GM18520 (cell line): ENCODE measurements at regions not wholly inside any gene's neighbourhood (a gene's known extent, or its start where the extent isn't known, plus 50 kb on each side); places are given as distances from the start of the nearest gene placed in this dataset.

ENCODE experiments used
- ATAC-seq: cut with Tn5 transposase; IDR thresholded peaks from one replicate; pipeline ENCODE4 v1.9.1; 2021; ENCODE audit not compliant: unreplicated experiment

GRCh38 chr2:14219306-14219705 is 413.2 kb upstream of the LRATD1 start:
- ATAC-seq, result no peak

DNA sequence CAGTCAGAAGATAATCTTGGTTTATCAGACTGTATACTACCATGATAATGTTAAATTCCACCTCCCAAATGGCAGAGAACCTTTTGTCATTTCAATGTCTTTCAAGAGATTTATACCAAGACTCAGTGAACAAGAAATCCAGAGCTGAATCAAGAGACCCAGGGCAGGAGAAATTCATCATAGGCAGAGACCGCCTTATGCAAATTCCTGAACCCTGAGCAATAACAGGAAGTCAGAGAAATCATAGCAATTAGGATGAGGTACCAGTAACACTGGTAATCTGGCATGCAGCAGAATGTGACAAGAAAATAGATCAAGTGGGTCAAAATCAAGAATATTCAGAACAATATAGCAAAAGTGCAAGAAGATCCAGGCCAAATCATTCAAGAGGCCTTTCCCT is 412.4 kb upstream of the LRATD1 start:
- ATAC-seq, result no peak

GRCh38 chr2:14221466-14221865 is 411.1 kb upstream of the LRATD1 start:
- ATAC-seq, result no peak

DNA sequence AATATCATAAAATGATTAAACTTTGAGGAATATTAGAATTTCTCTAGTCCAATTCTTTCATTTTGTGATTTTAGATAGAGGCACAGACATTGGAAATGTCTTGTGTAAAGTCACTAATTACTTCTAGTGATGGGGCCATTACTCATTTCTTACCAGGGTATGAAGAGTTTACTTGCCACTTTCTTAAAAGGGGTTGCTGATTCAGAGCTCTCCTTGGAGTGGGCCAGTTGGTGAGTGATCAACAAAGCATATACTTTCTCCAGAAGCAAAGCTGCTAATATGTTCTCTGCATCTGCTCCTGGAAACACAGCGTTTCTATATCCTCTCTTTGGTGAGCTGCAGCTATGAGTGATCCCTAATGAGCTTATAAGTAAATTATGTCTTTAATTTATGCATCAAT is 408.9 kb upstream of the LRATD1 start:
- no peak for ATAC-seq

DNA sequence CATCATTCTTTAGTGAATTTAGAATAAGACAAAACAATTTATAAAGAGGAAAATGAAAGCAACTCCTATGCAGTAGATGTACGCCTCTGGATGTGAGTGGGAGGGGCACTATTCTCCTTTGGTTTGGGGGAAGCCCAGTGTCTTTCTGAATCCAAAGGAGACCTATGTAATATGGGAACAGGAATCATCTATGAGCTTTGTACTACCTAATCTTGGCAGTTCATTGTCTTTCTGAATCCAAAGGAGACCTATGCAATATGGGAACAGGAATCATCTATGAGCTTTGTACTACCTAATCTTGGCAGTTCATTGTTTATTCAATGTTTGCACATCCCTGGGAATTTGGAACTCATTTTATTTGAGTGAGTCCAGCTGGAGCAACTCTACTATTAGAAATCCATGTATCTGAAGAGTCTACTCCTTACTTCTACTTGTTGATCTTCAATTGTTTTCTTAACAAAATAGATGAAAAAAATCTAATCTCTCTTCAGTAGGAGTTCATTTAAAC is 401.1 kb upstream of the LRATD1 start:
- ATAC-seq, result no peak

GRCh38 chr2:14232217-14232616 is 400.3 kb upstream of the LRATD1 start:
- no peak for ATAC-seq

- ATAC-seq, result no peak
These were observed 397.6 kb upstream of the LRATD1 start for GRCh38 chr2:14234911-14235310.

GRCh38 chr2:14235667-14236066 is 396.9 kb upstream of the LRATD1 start:
- no peak for ATAC-seq

DNA sequence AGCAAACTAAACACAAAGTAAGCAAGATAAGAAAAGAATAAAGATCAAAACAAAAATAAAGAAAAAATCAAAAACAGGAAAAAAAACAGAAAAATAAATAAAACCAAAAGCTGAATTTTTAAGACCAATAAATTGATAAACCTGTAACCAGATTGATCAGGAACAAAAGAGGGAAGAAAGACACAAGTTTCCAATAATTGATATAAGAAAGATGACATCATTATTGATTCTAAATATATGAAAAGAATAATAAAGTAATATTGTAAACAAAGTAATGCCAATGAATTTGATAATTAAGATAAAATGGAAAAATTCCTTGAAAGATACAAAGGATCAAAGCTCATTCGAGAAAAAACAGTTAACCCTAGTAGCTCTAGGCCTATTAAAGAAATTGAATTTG is 394.6 kb upstream of the LRATD1 start:
- no peak for ATAC-seq

DNA sequence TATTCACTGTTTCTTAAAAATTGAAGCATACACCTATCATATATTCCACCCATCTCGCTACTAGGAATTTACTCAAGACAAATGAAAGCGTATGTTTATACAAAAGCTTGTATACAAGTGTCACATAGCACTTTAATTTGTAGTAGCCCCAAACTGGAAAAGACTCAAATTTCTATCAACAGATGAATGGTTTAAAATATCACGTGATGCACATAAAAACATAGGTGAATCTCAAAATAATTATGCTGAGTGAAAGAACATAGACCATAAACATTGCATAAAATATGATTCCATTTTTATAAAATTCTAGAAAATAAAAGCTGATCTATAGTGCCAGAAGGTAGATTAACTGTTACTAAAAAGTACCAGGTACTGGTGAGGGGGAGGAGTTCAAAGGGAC is 392.9 kb upstream of the LRATD1 start:
- ATAC-seq, result no peak

DNA sequence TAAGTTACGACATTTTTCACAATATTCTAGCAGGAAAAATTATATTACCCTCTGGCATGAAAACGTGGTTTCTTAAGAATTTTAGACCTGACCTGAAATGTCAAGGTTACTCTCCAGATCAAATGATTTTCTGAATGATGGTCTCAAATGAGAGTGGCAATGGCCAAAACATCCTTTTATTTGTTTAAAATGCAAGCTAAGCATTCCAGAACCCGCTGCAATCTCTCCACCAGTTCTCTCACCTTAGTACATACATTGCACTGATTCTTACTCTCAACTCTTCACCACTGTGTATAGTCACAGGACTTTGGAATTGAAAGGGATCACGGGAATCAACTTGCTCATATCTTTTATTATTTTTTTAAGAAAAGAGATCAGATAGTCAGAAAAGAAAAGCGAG is 391.6 kb upstream of the LRATD1 start:
- no peak for ATAC-seq

DNA sequence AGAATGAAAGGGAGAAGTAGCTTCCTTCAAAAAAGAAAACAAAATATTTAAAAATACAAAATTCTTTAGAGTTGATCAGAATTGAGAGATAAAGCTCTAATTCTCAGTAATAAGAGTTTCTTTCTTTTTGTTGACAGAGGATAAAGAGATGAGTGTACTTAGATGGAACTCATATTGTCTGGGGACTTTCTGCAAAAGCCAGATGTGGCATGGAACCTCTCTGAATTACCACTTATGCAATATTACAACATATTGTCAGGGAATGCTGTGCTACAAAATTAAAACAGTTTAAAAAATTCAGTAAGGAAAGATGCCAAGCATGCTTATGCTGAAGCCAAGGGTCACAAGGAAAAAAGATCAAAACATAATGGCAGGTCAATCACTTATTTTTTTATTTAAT is 386.6 kb upstream of the LRATD1 start:
- ATAC-seq, result no peak

DNA sequence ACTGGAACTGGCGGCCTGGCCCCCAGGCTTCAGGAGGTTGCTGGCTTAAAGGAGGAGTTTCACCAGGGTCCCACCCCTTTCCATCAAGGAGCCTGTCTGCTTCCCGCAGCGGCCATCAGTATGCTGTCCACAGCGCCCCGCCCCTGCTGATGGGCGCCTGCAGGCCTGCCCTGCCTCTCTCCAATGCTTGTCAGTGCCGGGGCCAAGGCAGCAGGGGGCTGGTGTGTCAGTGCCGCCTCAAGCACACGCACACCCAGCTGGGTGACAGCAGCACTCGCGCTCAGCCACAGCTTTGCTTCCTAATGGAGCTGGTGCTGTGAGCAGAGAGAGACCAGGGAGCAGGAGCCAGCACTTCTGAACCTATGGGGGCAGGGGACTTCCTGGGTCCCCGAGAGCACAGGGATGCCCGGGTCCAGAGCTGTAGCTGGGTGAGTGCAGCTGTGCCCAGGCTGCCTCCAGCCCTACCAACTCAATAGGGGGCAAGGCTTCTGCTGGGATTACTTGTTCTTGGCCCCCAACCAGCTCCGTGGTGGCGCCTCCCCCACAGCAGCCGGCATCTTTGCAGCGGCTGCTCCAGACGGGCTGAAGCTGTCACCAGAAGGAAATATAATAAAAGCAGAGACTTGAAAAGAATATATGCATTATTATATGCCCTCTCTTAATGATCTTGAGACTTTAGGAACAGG is 377.2 kb upstream of the LRATD1 start:
- ATAC-seq, result no peak

- ATAC-seq, result no peak
These were observed 375.6 kb upstream of the LRATD1 start for GRCh38 chr2:14256890-14257289.

DNA sequence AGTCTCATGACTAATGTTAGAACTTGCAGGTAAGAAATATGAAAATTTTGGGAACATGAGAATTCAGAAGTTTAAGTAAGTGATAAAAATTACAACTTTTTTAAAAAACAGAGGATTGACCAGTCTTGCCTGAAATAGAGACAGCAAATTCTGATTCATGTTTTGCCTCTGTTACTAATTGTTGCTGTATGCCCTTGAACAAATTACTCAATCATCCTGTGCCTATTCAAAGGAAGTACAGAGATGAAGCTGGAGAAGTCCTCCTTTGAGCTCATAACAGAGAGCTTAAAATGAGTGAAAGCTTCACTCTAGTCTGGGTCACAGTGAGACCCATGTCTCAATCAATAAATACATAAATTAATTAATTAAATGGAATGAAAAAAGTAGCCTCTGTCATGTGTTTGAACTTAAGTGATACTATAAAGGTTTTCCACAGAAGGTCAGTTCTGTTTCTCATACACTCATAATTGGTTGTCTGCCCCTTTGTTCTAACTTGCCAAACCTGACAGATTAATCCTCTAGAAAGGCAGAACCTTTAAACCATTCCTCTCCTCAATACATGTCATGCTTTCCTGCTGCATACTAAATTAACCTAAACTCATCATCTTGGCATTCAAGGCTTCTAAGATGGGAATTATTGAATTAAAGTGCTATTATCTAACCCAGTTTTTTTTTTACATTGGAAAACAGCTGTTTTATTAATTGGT is 374.6 kb upstream of the LRATD1 start:
- ATAC-seq, result no peak

- ATAC-seq, result no peak
These were observed 370.7 kb upstream of the LRATD1 start for GRCh38 chr2:14261771-14262170.

GRCh38 chr2:14263053-14263452 is 369.5 kb upstream of the LRATD1 start:
- no peak for ATAC-seq

DNA sequence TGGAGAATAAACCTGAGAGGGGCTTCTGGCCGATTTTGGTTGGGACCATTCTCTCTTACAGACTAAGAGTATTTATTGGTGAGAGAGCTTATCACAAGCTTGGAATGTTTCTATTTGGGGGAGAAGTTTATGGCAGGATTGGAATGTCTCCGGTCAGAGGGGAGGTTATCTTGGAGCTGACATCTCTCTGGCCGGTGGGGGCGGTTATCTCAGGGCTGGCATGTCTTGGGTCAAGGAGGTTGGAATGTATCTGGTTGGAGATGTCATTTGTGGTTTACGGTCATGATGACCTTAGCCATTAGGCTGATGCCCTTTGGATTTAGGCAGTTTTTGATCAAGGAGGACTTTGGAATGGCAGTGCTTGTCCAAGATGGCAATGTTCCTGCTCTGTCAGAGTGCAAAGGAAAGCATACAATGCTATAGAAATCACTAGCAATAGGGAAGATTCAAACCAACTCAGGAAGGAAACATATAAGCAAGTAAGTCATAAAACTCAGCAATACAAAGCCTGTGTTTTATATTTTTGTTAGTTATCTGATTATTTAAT is 362.4 kb upstream of the LRATD1 start:
- no peak for ATAC-seq

DNA sequence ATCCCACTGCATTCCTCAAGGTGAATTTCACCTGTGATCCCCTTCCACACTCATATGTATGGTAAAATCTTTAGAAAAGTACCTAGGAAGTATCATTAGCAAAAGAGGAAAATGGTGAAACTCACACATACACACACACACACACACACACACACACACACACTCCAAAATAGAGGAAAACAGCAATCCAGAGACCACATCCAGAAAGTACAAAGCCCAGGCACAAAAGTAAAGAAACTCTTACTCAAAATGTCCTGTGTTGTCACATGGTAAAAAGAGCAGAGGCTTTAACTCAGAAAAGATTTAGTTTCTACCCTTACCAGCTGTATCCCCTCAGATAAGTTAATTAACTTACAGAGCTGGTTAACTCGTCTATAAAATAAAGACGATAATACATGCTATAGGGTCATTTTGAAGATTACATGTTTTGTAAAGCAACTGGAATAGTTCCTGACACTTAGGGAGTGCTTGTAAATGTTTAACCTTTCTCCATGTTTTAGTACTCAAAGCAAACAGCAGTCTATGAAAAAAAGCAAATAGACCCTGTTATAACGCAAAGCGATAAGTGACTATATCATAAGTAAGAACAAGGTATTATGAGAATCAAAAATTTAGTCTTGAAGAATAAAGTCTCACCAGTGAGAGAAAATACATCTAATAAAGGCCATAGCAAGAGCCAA is 360.0 kb upstream of the LRATD1 start:
- ATAC-seq, result no peak

- no peak for ATAC-seq
These were observed 358.9 kb upstream of the LRATD1 start for GRCh38 chr2:14273650-14274049.

DNA sequence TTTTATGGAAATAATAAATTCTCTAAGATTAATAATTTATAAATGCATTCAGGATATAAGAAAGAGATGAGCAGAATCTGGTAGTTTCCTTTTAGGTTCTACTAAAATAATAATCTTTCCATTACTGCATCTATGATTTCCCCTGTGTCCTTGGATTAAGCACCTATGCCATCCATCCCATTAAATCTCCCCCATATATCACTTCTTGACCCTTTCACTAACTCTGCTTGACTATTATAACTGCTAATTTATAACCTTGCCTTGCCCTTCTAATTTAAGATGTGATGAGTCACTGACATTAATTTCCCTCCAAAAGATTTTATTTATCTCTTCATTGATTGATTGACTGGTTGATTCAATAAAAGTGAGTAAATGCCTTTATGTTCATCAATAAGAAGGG is 348.3 kb upstream of the LRATD1 start:
- ATAC-seq, result no peak

GRCh38 chr2:14285812-14286211 is 346.7 kb upstream of the LRATD1 start:
- no peak for ATAC-seq
